ENCODE measurements at regions not wholly inside any gene's neighbourhood (a gene's known extent, or its start where the extent isn't known, plus 50 kb on each side); places are given as distances from the start of the nearest gene placed in this dataset.

DNA sequence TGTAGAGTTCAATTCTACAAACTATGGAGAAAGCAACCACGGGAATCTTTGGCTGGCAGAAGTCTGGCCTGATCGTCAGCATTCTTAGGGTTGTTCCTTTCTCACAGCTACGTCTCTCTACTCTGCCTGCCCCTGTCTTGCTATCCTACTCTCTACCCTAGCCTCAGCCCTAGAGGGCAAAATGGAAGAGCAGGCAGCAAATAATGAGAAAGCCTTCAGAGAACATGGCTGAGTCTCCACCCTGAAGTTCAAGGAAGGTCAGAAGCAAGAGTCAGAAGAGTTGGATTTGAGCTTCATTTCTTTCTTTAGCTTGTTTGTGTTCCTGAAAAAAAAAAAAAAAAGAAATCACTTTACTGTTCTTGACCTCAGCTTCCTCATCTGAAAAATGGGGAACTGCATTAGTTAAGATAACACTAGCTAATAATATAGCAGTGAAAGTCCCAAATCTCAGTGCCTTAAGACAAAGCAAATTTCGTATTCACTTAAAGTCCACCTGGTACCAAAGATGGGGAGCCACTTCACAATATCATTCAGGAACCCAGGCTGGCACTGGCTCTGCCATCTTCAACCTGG lies 50.2 kb upstream of the CCND2 start:
- no peak for DNase-seq

DNA sequence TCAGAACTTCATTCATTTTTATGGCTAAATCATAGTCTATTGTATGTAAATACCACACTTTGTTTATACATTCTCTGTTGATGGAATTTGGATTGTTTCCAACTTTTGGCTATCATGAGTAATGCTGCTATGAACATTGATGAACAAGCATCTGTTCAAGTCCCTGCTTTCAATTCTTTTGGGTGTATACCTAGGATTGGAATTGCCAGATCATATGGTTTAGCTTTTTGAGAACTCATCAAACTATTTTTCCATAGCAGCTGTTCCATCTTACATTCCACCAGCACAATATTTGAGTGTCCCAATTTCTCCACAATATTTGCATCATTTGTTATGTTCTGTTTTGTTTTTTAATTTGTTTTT lies 52.3 kb upstream of the CCND2 start:
- DNase-seq: no peak

DNA sequence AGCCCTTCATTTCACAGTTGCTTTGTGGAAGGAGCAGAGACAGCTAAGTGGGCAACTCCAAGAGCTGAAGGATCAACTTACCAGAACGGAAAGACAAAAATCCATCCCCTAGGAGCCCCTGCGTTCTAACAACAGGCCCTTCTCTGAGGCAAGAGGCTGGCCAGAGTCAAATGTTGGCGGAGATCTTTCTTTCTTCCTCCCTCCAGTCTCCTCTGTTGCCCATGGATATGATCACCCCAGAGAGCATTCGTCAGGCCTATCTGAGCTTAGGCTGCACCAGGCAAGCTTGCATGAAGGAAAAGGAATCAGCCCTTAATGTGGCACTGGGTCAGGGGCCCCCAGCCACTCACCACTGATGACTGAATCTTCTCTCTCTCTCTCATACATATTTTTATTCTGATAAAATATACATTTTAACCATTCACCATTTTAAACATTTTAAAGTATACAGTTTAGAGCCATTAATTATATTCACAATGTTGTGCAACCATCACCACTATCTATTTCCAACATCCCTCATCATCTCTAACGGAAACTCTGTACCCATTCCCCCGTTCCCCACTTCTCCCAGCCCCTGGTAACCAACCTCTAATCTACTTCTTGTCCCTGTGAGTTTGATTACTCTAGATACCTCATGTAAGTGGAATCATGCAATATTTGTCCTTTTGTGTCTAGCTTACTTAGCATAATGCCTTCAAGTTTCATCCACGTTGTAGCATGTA lies 52.9 kb upstream of the CCND2 start:
- no peak for DNase-seq

DNA sequence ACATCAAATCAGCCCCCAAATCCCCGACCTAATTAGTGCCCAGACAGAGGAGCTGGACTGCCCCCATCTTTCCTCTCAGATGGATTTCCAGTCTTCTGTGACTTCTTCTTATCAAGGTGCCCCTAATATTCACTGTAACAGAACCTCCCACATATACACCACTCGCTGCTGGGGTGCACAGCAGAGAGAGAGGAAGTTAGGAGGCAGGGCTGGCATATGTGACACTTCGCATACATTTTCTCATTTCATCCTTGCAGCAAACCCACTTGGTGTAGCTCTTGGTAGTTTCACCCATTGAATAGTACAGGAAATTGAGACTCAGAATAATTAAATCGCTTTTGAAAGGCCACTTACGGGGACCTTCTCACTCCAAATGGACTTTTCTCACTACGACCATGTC lies 56.5 kb upstream of the CCND2 start:
- DNase-seq: no peak

DNA sequence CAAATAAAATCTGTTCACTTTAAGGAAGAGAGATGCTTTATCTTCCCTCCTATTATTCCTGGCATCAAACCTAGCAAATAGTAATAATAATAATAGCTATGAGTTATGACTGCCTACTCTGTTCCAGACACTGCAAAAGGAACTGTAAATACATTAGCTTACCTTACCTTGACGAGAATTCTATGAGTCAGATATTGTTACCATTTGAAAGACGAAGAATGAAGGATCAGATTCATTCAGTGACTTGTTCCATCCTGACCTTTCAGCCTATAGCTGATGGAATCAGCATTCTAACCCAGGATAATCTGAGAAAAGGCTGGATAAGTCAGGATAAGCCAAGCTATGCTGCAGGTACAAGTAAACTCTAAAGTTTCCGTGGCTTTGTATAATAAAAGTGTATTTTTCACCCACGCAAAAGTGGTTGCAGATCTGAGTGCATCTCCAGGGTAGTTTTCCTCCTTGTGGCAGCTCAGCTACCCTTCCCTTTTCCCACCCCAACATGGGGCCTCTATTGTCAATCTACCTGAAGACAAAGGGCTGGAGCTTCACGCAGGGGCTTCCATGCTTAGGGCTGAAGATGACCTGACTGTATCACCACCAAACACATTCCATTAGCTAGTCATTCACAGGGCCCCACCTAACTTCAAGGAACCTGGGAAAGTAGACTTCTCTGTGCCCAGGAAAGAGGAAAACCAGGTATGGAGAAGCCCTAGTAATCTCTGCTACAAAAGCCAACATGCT lies 57.2 kb upstream of the CCND2 start:
- no peak for DNase-seq

DNA sequence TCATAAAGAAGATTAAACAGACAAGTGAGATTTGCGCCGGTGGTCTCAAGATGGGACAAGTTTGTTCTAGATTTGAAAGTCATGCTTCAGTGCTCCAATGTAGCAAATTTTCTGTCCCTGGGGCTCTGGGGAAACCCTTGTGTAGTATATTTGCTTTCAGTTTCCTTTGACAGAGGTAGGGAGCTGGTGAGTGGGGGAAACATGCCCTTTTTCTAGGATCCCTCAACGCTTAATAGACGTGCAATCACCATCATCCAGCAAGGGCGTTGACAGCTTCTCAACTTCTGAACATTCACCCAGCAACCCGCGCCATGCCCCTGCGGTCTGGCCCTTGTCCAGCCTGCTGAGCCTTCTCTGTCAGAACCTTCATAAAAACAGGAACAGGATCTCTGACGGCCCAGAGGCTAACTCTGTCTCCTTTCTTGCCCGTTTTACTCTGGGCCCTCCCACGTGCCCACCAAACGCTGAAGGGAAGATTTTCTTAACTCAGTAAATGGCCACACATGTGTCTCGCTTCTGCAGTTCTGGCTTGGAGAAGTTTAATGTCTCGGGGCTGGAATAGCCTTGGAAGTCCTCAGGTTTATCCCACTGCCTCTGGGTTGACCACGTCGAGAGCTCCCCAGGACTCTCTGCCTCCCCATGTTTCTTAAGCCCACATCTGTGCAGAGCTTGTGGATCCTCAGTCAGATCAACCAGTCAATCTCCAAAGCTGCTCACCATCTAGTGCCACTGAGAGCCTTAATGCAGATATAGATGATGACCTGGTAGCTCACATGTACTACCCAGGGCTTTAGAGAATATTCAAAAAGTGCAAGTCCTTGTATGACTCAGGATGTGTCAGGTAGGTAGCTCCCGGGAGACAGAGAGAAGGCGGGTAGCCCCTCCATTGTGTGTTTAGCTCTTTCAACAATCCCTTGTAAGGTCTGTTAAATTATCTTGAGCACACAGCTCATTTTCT lies 58.1 kb upstream of the CCND2 start:
- peak; percentile 49 for DNase-seq

DNA sequence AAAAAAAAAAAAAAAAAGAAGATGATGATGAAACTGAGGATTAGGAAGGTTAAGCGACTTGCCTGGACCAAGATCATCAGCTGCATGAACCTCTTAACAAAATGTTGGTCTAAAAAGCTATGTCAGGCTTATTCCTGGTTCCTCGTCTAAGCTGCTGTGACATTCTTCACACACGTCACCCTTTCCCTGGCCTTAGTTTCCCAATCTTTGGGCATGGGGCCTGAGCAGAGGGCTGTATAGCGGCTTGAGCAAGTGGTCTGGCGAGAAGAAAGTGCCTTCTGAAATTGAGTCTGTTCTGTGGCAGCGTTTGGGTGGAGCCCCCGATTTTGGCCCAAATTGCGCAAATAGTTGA lies 58.7 kb upstream of the CCND2 start:
- no peak for DNase-seq

DNA sequence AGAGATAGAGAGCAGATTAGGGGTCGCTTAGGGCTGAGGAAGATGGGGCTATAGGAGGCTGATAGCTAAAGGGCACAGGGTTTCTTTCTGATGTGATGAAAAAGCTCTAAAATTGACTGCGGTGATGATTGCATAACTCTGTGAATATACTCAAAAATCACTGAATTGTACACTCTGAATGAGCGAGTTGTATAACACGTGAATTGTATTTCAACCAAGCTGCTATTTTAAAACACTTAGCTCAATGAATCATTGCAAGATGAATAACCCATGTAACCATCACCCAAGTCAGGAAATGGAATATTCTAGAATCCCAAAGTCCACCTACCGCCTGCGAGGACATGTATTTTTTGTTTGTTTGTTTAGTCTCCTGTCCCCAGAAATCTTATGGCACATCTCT lies 60.1 kb upstream of the CCND2 start:
- no peak for DNase-seq

DNA sequence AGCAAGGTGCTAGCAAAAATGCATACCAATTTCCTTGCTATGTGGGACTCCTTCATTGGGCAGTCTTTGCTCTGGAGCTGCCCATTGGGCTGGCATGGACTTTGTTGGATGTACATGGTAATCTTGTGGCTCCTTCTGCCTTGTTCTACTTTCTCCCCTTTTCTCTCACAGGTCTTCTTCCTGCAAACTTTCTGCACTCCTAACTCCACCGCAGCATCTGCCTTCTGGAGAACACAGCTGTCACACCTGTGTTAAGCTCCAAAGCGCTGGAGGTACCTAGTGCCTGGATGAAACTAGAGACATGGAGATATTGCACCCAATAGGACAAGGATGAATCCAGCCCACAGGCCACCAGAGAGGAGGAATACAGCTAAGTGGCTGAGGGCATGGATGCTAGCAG lies 60.7 kb upstream of the CCND2 start:
- no peak for DNase-seq

DNA sequence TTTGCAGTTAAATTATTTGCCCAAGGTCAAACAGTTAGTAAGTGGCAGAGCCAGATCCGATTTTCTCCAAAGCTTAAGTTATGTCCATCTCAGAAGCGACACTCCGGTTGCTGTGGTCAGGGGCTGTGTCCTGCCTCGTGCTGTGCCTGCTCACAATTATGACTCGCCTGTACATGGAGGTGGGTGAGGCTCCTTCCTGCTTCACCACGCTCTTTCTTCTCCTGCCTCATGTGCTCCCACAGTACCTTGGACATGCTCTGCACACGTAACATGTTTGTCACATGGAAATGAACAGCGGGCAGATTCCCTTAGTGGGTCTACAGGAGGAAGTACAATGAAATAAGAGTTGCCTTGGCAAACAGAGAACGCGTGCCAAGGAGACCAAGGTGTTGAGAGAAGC lies 62.2 kb upstream of the CCND2 start:
- no peak for DNase-seq

DNA sequence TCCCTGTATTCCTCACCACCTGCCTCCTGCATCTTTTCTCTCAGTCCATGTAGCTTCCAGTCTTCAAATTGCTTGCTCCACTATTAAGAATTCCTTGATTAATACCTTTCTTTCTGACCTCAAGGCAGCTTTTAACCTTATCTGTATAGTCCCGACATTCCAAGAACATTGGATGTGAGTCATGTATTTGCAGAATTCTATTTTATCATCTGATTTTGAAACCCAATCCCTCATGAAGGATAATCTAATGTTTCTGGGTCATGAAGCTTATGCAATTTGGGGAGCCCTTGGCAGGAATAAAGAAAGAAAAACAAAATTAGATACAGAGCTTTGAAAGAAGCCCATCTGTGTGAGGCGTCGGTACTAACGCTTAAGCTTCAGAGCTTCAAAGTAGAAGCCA lies 63.4 kb upstream of the CCND2 start:
- no peak for DNase-seq

DNA sequence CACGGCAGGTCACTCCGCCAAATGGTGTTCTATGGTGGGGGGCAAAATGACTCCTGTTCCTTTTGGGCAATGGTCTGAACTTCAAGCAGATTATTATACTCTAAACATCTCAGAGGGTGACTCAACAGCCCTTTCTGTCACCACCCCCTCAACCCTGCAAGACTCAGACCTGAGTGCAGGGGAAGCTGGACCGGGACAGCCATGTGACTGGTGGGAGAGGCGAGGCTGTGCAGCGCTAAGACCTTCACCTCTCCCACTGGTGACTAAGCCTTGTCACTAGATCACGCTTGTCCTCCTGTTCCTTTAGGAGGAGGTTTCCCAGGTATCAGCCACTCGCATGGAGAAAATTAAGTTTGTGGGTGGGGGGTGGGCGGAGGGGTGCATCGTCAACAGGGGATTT lies 67.1 kb upstream of the CCND2 start:
- DNase-seq: no peak

DNA sequence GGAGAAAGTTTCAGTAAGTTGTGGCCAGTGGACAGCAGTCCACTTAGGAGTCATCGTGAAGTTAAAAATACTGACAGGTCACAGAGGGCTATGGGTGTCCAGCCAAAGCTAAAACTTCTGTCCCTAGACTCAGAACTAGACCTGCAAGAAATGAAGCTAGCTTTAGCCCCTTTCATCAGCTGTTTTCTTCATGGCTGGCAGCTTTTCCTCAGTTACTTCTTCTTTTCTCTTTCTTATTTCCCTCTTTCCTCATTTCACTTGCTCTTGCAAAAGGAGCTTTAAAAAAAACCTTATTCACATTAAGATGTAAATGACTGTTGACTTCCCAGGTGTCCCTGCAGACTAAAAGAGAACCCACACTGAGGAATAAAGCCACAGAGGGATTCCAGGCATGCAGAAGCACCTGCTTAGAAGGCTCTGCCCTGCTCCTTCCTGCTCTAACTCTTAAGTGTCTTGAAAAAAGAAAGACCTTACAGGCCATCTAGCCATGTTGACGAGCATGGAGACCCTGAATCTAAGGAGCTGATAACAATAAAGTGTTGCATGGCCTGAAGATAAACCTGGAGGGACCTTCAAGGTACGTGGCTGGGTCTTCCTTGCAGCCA lies 69.7 kb upstream of the CCND2 start:
- no peak for DNase-seq

DNA sequence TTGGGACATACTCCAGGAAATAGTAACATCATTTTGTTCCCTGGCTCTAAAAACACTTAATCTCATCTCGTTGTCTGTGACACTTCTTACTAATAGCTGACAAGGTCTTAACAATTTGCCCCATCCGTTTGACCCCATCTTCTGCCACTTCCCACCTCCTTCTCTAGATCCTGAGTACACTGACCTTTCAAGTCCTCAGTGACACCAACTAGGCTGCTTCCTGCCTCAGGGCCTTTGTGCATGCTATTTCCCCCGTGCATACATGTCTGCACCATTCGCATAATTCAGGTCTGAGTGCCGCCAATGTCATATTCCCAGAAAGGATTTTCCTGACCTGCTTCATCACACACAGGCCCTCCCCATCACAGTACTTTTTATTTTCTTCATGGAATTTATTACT lies 70.6 kb upstream of the CCND2 start:
- no peak for DNase-seq

DNA sequence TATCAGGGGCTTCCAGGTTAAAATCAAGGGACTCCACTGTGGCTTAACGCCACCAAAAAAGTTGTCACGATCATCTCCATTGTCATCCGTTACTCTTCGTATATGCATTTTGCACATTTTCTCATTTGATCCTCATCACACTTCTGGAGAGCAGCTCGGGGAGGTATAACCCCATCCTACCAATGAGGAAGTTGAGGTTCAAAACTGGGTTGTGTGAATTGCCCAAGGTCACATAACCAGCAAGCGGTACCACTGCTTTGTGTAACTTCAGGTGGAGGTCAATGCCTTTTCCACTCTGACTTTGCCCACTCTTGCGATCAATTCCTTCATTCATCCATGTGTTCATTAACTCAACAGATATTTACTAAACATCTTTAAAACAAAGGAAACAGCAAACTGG lies 71.1 kb upstream of the CCND2 start:
- DNase-seq: no peak

DNA sequence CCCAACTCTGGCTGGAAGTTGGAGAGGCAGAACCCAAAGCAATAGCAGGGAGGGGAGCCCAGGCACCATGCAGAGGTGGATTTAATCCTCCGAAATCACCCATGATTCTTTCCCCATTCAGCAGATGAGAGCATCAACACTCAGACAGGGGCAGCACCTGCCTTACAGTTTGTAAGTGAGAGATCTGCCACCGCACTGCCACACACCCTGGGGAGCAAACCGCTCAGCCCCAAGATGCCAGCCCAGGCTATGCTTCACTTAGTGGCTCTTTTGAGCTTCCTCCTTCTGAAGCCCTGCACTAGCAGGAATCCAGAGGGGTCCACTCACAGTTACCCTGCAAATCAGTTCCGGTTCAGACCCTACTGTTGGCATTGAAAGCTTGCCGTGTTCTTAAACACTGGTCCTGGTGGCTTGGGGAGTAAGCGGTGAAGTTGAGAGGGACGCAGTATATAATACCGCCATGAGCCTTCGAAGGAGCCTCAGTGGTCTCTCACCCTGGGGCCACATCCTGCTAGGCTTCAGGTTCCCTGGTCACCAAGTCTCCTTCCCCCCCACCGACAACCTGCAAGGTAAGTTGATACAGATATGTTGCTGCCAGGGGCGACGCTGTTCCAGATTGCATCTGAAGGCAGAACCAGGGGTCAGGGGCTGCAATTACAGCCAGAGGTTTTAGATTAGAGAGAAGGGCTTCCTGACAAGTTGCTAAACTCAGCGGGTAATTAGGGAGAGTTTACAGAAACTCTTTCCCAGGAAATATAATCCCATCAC lies 72.0 kb upstream of the CCND2 start:
- no peak for DNase-seq

DNA sequence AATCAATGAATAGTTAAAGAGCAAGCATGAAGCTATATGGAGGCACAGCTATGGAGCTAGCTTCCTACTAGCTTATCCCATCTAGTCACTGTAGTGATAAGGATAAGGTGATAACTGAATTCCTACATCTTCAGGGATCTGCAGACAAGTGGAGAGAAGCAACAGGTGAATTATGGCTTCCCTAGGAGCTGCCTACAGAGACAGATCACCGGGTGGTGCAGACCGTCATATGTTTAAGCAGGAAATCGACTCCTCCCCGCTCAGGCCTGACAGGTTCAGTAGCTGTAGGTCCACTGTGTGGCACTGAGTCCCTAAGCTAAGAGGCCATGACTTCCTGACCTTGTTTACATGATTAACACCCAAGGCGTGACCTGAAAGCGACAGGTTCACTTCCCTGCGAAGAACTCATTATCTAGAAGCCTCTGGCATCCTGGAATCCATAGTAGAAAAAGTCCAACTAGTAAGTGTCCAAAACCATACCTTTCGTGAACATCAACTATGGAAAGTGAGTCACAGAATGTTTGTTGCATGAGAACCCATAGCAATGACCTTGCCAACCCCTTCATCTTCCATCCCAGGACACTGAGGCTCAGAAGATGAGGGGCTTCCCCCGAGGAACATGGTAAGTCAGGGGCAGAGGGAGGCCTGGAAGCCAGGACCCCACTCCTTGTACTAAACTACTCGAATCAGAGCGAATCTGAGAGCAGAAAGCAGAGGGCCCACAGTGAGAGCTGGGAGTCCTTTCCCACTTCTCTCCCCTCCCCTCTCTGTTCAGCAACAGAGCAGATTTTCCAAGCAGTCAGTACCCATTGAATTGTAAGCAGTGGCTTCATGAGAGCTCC lies 75.4 kb upstream of the CCND2 start:
- no peak for DNase-seq

DNA sequence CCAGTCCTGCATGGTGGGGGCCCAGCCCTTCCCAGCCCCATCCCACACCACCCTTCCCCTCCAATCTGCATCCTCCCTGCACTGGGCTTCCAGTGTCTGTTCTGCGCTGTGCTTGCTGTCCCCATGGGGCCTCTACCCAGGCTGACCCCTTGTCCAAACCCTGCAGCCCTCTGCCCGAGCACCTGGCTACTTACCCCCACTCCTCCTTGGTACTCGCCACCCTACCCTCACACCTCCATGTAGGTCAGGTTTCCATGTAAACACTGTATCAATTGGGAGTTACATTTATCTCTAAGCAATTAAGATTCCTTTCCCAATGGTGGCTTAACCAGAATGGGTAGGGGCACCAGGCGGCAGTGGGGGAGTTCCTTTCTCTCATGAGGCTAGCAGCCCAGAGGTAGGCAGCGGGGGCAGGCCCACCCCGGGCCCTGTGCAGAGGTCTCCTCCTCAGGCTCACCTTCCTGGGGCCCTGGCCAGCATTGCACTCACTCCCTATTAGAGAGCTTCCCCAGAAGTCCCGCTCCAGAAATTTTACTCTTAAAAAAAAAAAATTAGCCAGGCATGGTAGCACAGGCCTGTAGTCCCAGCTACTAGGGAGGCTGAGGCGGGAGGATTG lies 76.6 kb upstream of the CCND2 start:
- DNase-seq: no peak

DNA sequence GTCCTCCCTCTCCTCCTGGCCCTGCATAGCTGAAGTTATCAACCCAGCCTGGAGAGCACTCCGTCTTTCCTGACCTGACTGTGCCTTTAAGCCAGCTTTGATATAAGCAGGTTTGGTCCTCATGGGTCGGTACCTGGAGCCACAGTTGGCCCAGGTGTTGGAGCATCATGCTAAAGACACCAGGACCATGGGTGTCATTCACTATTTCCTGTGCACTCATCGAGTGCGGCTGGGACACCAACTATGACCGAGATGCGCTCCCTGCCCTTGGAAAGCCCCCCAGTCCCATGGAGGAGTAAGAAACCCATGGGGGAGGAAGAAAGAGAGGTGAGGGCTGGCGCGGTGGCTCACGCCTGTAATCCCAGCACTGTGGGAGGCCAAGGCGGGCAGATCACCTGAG lies 78.9 kb upstream of the CCND2 start:
- no peak for DNase-seq

DNA sequence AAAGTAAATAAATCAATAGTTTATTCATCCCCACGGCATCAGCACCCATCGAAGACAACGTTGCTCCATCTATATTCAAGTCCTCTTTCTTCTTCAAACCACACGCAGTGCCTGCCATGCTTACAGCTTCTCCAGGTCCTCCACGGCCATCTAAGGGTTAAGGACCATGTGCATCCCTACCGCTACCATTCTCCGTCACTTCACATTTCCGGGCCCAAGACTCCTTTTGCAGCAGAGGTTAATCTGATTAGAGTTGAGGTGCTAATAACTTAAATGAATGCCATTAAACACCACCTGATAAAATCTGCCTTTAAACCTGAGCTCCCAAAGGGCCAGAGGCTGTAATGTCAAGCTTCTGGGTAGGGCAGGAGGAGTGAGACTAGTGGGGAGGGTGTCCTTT lies 79.7 kb upstream of the CCND2 start:
- DNase-seq: no peak

DNA sequence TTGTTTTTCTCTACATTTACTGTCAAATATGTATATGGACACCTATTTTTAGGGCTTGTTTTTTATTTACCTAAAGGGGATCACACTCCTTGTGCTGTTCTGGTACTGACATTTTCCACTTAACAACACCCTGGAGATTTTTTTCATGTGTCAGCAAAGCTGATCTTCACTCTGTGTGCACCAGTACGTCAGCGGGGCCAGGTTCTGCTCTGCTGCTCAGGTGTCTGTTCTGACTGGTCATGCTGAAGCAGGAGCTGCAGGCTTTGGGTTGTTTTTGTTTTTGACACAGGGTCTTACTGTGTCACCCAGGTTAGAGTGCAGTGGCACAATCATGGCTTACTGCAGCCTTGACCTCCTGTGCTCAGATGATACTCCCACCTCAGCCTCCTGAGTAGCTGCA lies 81.9 kb upstream of the CCND2 start:
- DNase-seq: no peak
